ENCODE measurements at regions not wholly inside any gene's neighbourhood (a gene's known extent, or its start where the extent isn't known, plus 50 kb on each side); places are given as distances from the start of the nearest gene placed in this dataset.

GRCh38 chr11:25625094-25625493 is 706.8 kb upstream of the ANO3 start:
- no peaks in the 10 kb centered on the region for H3K4me1 ChIP-seq (ENCODE audit: control insufficient read depth in 1 of 2, insufficient read depth in 2 of 2, low read depth in 1 of 2, low read length in 1 of 2)
- ChIA-PET CTCF (interaction anchor here (0.6 kb wide), 1 partner anchor 13 kb away, joined by 3 read pairs; no protein-coding TSS in a partner anchor), POLR2A (no interaction called here)
- no peak overlapping the region for H2AFZ ChIP-seq (ENCODE audit: low read depth)
- H3K9me3 ChIP-seq = no peaks in the 10 kb centered on the region
- H3K4me3 ChIP-seq (ENCODE audit: low read depth in 2 of 2, low read length in 1 of 2) = no peak overlapping the region
- no peaks in the 10 kb centered on the region for H3F3A ChIP-seq (replicated peaks; ENCODE audit: insufficient read depth)
- no peaks in the 10 kb centered on the region for H4K20me1 ChIP-seq (ENCODE audit: insufficient read depth)
- TF ChIP-seq, protein P1, sequence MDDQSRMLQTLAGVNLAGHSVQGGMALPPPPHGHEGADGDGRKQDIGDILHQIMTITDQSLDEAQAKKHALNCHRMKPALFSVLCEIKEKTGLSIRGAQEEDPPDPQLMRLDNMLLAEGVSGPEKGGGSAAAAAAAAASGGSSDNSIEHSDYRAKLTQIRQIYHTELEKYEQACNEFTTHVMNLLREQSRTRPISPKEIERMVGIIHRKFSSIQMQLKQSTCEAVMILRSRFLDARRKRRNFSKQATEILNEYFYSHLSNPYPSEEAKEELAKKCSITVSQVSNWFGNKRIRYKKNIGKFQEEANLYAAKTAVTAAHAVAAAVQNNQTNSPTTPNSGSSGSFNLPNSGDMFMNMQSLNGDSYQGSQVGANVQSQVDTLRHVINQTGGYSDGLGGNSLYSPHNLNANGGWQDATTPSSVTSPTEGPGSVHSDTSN (IDR thresholded peaks at IDR 0.05) = no peak
- TF ChIP-seq NRF1 (IDR thresholded peaks at IDR 0.05; ENCODE audit: low read depth, low read length) (no peak), FOXM1 (IDR thresholded peaks at IDR 0.05; ENCODE audit: low read depth) (no peak), FOXJ3 (CRISPR knock-in tag; IDR thresholded peaks at IDR 0.05) (no peak), ELF1 (IDR thresholded peaks at IDR 0.05) (no peak), RCOR1 (IDR thresholded peaks at IDR 0.05; ENCODE audit: low read length) (no peak), GATA2 (CRISPR knock-in tag; IDR thresholded peaks at IDR 0.05) (no peak), IRF3 (IDR thresholded peaks at IDR 0.05; ENCODE audit: low read depth, low read length) (no peak), SMC3 (IDR thresholded peaks at IDR 0.05; ENCODE audit: low read depth, low read length) (no peak), MEF2A (IDR thresholded peaks at IDR 0.05; ENCODE audit: borderline replicate concordance, low read depth) (no peak), USF2 (IDR thresholded peaks at IDR 0.05; ENCODE audit: borderline replicate concordance, low read depth, low read length) (no peak), NFIC (IDR thresholded peaks at IDR 0.05; ENCODE audit: borderline replicate concordance) (no peak), YY1 (IDR thresholded peaks at IDR 0.05; ENCODE audit: low read depth) (no peak), CHD2 (IDR thresholded peaks at IDR 0.05; ENCODE audit: low read length, partially characterized antibody) (no peak), JUND (IDR thresholded peaks at IDR 0.05) (no peak), TCF12 (IDR thresholded peaks at IDR 0.05) (no peak)
- TF ChIP-seq, protein P2, sequence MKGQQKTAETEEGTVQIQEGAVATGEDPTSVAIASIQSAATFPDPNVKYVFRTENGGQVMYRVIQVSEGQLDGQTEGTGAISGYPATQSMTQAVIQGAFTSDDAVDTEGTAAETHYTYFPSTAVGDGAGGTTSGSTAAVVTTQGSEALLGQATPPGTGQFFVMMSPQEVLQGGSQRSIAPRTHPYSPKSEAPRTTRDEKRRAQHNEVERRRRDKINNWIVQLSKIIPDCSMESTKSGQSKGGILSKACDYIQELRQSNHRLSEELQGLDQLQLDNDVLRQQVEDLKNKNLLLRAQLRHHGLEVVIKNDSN (IDR thresholded peaks at IDR 0.05; ENCODE audit: borderline replicate concordance, low read depth) = no peak
- no peaks in the 10 kb centered on the region for H3K27me3 ChIP-seq (ENCODE audit: insufficient read depth)
- H3K4me2 ChIP-seq = no peak overlapping the region
- DNase-seq = no peak
- H3K9ac ChIP-seq = no peak overlapping the region
- H3K9me2 ChIP-seq = no peaks in the 10 kb centered on the region
- H3K36me3 ChIP-seq (replicated peaks in 1 of 2; ENCODE audit: control insufficient read depth in 1 of 2, insufficient read depth in 2 of 2, low read length in 1 of 2) = no peaks in the 10 kb centered on the region
- WGBS (ENCODE audit: low lambda C conversion rate) = 64% methylated on average over 3 of the region's 3 CpGs
- no peaks in the 10 kb centered on the region for H3K79me2 ChIP-seq (ENCODE audit: insufficient read depth)
- H3K27ac ChIP-seq (ENCODE audit: low read depth in 2 of 2, low read length in 1 of 2) = no peak overlapping the region

DNA sequence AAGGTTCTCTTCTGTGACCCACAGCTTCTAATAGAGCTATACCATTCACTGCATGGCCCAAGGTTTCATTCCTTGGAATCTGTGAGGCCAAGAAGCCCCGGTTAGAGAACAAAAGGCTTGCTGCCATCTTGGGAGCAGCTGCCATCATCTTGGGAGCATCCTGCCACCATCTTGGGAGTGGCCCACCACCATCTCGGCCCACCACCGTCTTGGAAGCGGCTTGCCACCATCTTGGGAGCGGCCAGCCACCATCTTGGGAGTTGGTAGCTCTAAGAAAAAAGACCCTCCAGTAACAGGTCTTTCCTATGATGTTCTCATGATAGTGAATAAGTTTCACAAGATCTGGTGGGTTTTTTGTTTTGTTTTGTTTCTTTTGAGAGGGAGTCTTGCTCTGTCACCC is 703.9 kb upstream of the ANO3 start:
- CTCF ChIA-PET = no interaction called here
- WGBS (ENCODE audit: low lambda C conversion rate) = 53% methylated on average over 5 of the region's 5 CpGs
- no peaks in the 10 kb centered on the region for H3K4me1 ChIP-seq (ENCODE audit: control insufficient read depth in 1 of 2, insufficient read depth in 2 of 2, low read depth in 1 of 2, low read length in 1 of 2)
- no peak overlapping the region for H3K4me3 ChIP-seq (ENCODE audit: low read depth in 2 of 2, low read length in 1 of 2)
- H3K79me2 ChIP-seq (ENCODE audit: insufficient read depth) = no peaks in the 10 kb centered on the region
- no peaks in the 10 kb centered on the region for H3K9me2 ChIP-seq
- no peaks in the 10 kb centered on the region for H3K27me3 ChIP-seq (ENCODE audit: insufficient read depth)
- TF ChIP-seq FOXJ3 (CRISPR knock-in tag; IDR thresholded peaks at IDR 0.05) (no peak), USF2 (IDR thresholded peaks at IDR 0.05; ENCODE audit: borderline replicate concordance, low read depth, low read length) (no peak), EZH2phosphoT487 (IDR thresholded peaks at IDR 0.05; ENCODE audit: borderline replicate concordance, low read depth) (no peak), ELF1 (IDR thresholded peaks at IDR 0.05) (no peak), GABPA (IDR thresholded peaks at IDR 0.05; ENCODE audit: low read depth) (no peak), FOSL2 (IDR thresholded peaks at IDR 0.05; ENCODE audit: borderline replicate concordance, low read depth) (no peak), IRF3 (IDR thresholded peaks at IDR 0.05; ENCODE audit: low read depth, low read length) (no peak)
- POLR2A ChIA-PET = no interaction called here
- H3F3A ChIP-seq (replicated peaks; ENCODE audit: insufficient read depth) = no peaks in the 10 kb centered on the region
- H3K4me2 ChIP-seq = no peak overlapping the region
- H3K9me3 ChIP-seq = no peaks in the 10 kb centered on the region
- H2AFZ ChIP-seq (ENCODE audit: low read depth) = no peak overlapping the region
- H3K9ac ChIP-seq = no peak overlapping the region
- H3K27ac ChIP-seq (ENCODE audit: low read depth in 2 of 2, low read length in 1 of 2) = no peak overlapping the region
- DNase-seq = no peak
- H4K20me1 ChIP-seq (ENCODE audit: insufficient read depth) = no peaks in the 10 kb centered on the region
- no peaks in the 10 kb centered on the region for H3K36me3 ChIP-seq (replicated peaks in 1 of 2; ENCODE audit: control insufficient read depth in 1 of 2, insufficient read depth in 2 of 2, low read length in 1 of 2)

Measured in SK-N-SH (cell line).